GM19351 (cell line): ENCODE measurements at regions not wholly inside any gene's neighbourhood (a gene's known extent, or its start where the extent isn't known, plus 50 kb on each side); places are given as distances from the start of the nearest gene placed in this dataset.

Experiments
- ATAC-seq: cut with Tn5 transposase; IDR thresholded peaks from one replicate; pipeline ENCODE4 v1.9.1; 2021; ENCODE audit warnings: mild to moderate bottlenecking, moderate library complexity; ENCODE audit not compliant: unreplicated experiment

GRCh38 chr13:90519157-90519556, 828.3 kb upstream of the MIR17HG start:
- no peak for ATAC-seq

- no peak for ATAC-seq
These were observed 820.8 kb upstream of the MIR17HG start for GRCh38 chr13:90526711-90527110.

- no peak for ATAC-seq
These were observed 815.7 kb upstream of the MIR17HG start for GRCh38 chr13:90531744-90532143.

GRCh38 chr13:90532861-90533492, 814.5 kb upstream of the MIR17HG start:
- ATAC-seq, result no peak

DNA sequence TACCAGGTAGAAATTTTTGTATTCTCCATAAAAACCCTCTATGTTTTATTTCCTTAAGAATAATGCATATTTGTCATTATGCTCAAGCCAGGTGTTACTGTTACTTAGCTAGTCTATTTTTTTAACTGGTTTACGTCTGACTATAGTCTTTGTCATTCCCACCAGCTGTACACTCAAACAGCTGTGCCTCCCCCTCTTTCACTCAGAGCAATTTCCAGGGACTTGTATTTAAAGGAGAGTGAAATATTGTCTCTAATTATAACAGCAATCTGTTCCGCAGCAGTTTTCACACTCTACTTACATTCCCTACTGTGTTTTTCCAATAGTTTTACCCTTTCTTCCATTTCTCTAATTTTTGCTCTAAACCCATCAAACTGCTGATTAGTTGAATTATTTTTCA, 813.6 kb upstream of the MIR17HG start:
- no peak for ATAC-seq

DNA sequence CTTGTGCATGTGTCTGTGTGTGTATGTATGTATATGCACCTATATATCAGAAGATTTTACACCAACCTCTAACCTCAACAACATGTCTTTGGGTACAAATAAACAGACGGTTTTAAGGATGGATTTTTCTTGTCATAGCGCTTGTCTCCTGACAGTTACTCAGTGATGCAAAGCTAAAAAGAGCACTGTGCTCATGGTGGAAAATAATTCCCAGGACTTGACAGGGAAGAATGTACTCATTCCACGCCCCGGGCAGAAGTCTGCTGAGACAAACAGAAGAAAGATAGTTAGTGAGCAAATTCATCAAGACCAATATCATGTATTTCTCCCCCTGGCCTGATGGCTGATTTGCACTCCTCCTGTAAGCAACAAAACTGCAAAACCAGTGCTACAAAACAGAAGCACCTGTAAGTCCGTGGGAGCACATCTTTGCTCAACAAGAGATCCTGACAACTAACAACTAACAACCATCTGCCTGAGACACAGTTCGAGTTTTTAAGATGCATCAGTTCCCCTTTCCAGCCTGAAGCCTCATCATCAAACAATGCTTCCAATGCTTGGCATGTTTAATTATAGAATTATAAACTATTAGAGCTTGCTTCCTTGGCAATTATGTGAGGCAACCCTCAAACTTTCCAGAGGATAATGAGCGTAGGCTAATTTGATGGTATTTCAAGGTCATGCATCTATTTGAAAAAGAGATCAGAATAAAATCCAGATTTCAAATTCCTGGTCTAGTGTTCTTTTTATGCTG, 812.7 kb upstream of the MIR17HG start:
- no peak for ATAC-seq

DNA sequence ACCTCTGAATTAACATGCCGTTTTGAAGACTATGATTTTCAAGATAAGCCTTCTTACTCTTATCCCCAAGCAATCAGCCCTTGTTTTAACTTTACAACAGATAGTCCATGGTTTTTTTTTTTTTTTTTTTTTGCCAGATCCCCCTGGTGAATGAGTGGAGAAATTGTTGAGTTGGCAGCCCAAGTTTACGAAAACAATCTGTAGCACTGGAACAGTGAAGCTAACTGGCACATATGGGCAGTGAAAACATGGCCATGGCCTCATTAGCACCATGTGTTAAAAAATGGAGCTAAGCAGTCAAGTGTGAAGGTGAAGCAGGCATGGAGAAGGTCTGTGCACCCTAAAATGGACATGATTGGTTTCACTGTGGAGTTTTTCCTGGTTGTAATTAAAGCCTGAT, 812.1 kb upstream of the MIR17HG start:
- no peak for ATAC-seq

DNA sequence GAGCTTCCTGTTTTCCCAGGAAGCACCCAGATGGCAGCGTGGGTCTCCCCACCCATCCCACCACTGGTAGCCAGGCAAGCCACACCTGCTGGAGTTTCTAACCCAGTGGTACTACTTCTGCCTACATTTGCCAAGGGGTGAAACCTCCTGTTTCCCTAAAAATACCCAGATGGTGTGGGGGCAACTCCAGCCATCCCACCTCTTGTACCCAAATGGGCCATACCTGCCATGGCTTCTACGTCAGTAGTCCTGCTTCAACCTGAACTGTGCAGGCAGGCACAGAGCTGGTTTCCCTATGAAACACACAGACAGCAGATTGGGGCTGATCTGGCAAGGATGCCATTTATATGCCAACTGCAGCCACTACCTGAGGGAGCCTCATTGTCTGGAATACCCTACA, 809.4 kb upstream of the MIR17HG start:
- ATAC-seq, result no peak

DNA sequence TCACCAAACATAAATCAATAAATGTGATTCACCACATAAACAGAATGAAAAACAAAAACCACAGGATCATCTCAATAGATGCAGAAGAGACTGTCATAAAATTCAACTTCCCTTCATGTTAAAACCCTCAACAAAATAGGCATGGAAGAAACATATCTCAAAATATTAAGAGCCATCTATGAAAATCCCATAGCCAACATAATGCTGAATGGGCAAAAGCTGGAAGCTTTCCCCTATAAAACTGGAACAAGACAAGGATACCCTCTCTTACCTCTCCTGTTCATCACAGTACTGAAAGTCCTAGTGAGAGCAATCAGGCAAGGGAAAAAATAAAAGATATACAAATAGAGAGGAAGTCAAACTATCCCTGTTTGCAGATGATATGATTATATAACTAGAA, 806.1 kb upstream of the MIR17HG start:
- no peak for ATAC-seq

GRCh38 chr13:90542959-90543505, 804.5 kb upstream of the MIR17HG start:
- no peak for ATAC-seq

- ATAC-seq, result no peak
These were observed 802.2 kb upstream of the MIR17HG start for GRCh38 chr13:90545070-90545840.

GRCh38 chr13:90547272-90547790, 800.2 kb upstream of the MIR17HG start:
- no peak for ATAC-seq

DNA sequence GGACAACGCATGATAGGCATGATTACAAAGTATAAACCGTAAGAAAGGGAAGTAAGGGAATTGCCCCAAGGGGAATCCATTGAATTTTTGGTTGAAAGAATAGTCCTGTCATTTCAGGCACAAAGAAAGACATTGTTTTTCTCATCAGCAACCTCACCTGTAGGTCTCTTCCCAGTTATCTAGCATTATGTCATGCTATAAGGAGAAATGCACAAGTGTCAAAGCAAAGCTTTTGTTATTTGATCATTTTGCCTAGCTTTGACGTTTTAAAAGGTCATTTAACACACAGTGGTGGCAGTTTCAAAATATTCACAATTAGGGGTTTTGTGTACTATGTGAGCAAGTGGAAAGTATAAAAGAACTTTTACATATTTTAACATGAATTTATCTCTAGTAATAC, 796.2 kb upstream of the MIR17HG start:
- no peak for ATAC-seq

DNA sequence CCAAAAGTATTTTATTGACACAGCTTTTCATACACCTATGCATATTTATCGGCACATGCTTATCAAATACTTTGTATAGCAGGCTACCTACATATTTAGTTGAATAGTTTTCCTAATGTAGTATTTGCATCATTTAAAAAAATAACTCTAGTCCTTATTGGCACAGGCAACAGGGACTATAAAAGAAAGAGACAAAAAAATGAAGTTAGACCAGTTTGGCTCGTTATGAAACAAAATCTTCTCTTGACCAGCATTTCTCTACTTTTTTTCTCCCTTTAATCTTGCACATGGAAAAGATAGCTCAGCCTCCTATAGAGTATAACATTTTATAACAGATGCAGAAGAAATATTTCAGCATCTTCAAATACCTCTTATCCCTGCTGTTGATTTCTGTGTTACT, 794.8 kb upstream of the MIR17HG start:
- ATAC-seq, result no peak

GRCh38 chr13:90553159-90553558, 794.3 kb upstream of the MIR17HG start:
- ATAC-seq, result no peak

DNA sequence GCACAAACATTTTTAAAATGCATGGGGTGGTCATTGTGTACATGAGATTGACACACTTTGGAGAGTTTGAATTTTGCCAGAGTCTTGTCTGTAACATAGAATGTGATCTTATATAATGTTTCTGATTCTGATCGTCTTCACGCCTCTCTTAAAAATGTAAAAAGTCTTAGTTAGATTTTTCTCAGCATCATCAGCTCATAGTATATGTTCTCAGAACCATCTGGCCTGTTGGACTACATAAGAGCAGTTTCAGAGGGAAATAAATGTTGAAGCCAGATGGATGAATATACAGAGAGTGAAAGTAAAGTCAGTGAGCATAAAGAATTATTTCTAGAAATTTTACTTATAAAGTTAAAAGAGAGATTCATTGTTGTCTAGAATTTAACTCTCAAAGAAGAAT, 789.9 kb upstream of the MIR17HG start:
- no peak for ATAC-seq

DNA sequence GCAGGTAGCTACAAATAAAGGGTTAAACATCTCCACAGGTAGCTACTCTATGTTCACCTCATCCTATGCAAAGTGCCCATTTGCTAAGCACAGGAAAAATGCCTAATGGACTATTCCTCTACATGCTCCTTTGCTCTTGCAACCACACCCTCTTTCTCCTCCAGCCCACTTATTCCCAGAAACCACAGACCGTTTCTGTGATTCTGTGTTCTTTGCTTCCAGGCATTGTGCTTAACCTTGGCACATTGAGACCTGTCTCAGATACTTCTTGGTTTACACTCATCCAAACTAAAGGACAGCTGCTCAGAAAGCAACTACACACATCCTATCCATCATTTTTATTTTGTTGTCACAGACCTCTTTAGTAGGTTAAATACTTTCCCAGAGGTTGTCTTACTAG, 785.0 kb upstream of the MIR17HG start:
- ATAC-seq, result no peak

DNA sequence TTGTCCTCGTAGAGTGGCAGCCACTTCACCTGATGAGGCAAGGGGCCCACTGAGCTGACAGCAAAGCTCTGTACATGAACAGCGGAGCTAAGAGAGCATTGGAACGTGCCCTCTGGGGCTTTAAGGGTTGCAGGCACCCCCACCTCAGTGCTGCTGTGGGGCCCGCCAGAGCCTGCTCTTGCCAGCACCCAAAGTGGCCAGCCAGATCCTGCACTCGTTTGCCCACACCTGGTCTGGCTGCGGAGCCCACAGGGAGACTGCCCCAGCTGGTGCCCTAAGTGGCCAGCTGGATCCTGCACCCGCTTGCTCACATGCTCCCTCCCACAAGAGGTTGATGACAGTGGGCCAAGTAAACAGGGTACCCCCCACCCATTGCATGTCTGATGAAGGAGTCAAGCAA, 783.4 kb upstream of the MIR17HG start:
- ATAC-seq, result no peak

GRCh38 chr13:90564566-90564965, 782.9 kb upstream of the MIR17HG start:
- ATAC-seq, result no peak

- peak; percentile 48 for ATAC-seq
These were observed 781.3 kb upstream of the MIR17HG start for GRCh38 chr13:90565985-90566713.

DNA sequence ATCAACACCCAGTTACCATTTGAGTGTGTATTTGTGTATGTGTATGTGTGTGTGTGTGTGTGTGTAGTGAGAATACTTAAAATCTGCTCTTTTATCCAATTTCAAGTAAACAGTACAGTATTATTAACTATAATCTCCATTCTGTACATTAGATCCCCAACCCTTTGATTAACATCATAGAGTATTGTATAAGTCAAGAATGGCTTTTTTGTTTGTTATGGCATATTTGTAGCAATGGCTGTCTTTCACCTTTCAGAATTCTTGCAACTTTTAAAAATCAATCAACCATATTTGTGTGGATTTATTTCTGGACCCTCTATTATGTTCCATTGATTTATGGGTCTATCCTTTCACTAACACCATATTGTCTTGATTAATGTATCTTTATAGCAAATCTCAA, 779.3 kb upstream of the MIR17HG start:
- no peak for ATAC-seq
